ENCODE measurements at regions not wholly inside any gene's neighbourhood (a gene's known extent, or its start where the extent isn't known, plus 50 kb on each side); places are given as distances from the start of the nearest gene placed in this dataset.

DNA sequence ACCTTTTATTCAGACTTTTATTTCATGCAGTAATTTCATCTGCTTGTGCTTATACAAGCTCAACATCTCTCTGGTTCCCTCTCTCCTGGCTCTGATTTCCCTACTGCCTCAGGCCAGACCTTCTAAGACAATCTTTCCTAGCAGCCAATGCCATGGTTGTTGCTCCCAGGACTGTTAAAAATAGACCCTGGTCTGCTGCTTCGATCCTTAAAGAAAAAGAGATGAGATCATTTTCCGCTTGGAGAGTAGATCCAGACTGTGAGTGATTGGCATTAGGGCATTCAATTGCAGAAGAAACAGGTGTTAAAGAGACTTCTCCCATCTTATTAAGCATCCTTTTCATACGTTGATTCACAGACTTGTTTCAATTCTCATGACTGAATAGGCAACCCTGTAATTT lies 68.4 kb upstream of the ITGB1 start:
- Histone ChIP-seq H3K4me2 (ENCODE audit: low read length) (no peak overlapping the region), H4K20me1 (ENCODE audit: low read length) (no peaks in the 10 kb centered on the region), H3K27me3 (ENCODE audit: low read length) (no peaks in the 10 kb centered on the region), H3F3A (ENCODE audit: low read length, unreplicated experiment) (no peaks in the 10 kb centered on the region), H3K27ac (ENCODE audit: low read length) (no peak overlapping the region), H3K9me2 (replicated peaks; ENCODE audit: low read length) (no peaks in the 10 kb centered on the region), H2AFZ (ENCODE audit: low read length) (no peak overlapping the region), H3K79me2 (ENCODE audit: low read length) (no peaks in the 10 kb centered on the region), H3K9ac (ENCODE audit: low read length) (no peak overlapping the region), H3K36me3 (ENCODE audit: low read depth, low read length) (no peaks in the 10 kb centered on the region), H3K9me3 (ENCODE audit: low read length) (no peaks in the 10 kb centered on the region), H3K4me3 (ENCODE audit: low read length) (no peak overlapping the region), H3K4me1 (ENCODE audit: insufficient read depth, low read length) (peaks cover under 1% of the 10 kb centered on the region; the same call in 1 of the 2 replicates)
- ChIA-PET POLR2A (ENCODE audit: unreplicated experiment) (no interaction called here), CTCF (no interaction called here)
- intact Hi-C loops (cut with micrococcal nuclease), result no loop called here
- no peak for ATAC-seq
- DNase-seq, result no peak
- TF ChIP-seq, protein P1, sequence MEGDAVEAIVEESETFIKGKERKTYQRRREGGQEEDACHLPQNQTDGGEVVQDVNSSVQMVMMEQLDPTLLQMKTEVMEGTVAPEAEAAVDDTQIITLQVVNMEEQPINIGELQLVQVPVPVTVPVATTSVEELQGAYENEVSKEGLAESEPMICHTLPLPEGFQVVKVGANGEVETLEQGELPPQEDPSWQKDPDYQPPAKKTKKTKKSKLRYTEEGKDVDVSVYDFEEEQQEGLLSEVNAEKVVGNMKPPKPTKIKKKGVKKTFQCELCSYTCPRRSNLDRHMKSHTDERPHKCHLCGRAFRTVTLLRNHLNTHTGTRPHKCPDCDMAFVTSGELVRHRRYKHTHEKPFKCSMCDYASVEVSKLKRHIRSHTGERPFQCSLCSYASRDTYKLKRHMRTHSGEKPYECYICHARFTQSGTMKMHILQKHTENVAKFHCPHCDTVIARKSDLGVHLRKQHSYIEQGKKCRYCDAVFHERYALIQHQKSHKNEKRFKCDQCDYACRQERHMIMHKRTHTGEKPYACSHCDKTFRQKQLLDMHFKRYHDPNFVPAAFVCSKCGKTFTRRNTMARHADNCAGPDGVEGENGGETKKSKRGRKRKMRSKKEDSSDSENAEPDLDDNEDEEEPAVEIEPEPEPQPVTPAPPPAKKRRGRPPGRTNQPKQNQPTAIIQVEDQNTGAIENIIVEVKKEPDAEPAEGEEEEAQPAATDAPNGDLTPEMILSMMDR (conservative IDR thresholded peaks at IDR 0.05; ENCODE audit: low read depth, low read length), result no peak
- no peak for TF ChIP-seq EZH2phosphoT487 (IDR thresholded peaks at IDR 0.05; ENCODE audit: borderline replicate concordance, low read length)
- no TSS peak for BruUV-seq (replicated peaks)

DNA sequence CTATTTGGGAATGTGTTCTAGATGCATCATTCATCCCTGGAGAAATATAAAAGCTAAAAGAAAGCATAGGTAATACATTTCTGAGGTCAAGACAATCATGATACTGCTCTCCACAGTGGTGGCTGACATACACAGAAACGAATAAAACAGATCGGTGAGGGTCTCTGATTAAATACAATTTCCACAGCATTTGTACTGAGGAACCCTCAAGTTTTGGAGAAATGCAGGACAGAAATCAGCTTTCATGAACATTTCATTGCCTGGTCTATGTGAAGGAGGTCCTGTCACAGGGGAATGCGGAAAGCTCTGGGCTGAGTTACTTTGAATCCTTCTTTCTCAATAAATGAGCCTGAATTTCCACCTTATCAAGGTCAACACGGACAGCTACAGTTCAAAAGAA lies 67.9 kb upstream of the ITGB1 start:
- no peaks in the 10 kb centered on the region for H3K4me1 ChIP-seq (ENCODE audit: insufficient read depth, low read length)
- ChIA-PET POLR2A (ENCODE audit: unreplicated experiment) (no interaction called here), CTCF (no interaction called here)
- H3F3A ChIP-seq (ENCODE audit: low read length, unreplicated experiment), result no peaks in the 10 kb centered on the region
- intact Hi-C loops (cut with micrococcal nuclease), result no loop called here
- ATAC-seq, result no peak
- DNase-seq, result no peak
- H2AFZ ChIP-seq (ENCODE audit: low read length), result no peak overlapping the region
- no peaks in the 10 kb centered on the region for H3K36me3 ChIP-seq (ENCODE audit: low read depth, low read length)
- H3K27ac ChIP-seq (ENCODE audit: low read length), result no peak overlapping the region
- no peaks in the 10 kb centered on the region for H4K20me1 ChIP-seq (ENCODE audit: low read length)
- no TSS peak for BruUV-seq (replicated peaks)
- no peaks in the 10 kb centered on the region for H3K9me3 ChIP-seq (ENCODE audit: low read length)
- H3K9ac ChIP-seq (ENCODE audit: low read length), result no peak overlapping the region
- H3K4me3 ChIP-seq (ENCODE audit: low read length), result no peak overlapping the region
- TF ChIP-seq, protein P1 (conservative IDR thresholded peaks at IDR 0.05; ENCODE audit: low read depth, low read length), result no peak
- H3K79me2 ChIP-seq (ENCODE audit: low read length), result no peaks in the 10 kb centered on the region
- no peaks in the 10 kb centered on the region for H3K27me3 ChIP-seq (ENCODE audit: low read length)
- H3K4me2 ChIP-seq (ENCODE audit: low read length), result no peak overlapping the region
- no peaks in the 10 kb centered on the region for H3K9me2 ChIP-seq (replicated peaks; ENCODE audit: low read length)

- Histone ChIP-seq H4K20me1 (ENCODE audit: low read length) (no peaks in the 10 kb centered on the region), H3K27me3 (ENCODE audit: low read length) (no peaks in the 10 kb centered on the region), H3K36me3 (ENCODE audit: low read depth, low read length) (no peaks in the 10 kb centered on the region), H3K79me2 (ENCODE audit: low read length) (no peaks in the 10 kb centered on the region), H3K9me3 (ENCODE audit: low read length) (no peaks in the 10 kb centered on the region), H2AFZ (ENCODE audit: low read length) (no peak overlapping the region), H3F3A (ENCODE audit: low read length, unreplicated experiment) (no peaks in the 10 kb centered on the region), H3K4me3 (ENCODE audit: low read length) (no peak overlapping the region), H3K4me1 (ENCODE audit: insufficient read depth, low read length) (no peaks in the 10 kb centered on the region), H3K4me2 (ENCODE audit: low read length) (no peak overlapping the region), H3K9ac (ENCODE audit: low read length) (no peak overlapping the region), H3K27ac (ENCODE audit: low read length) (no peak overlapping the region), H3K9me2 (replicated peaks; ENCODE audit: low read length) (no peaks in the 10 kb centered on the region)
- DNase-seq, result no peak
- ChIA-PET CTCF (no interaction called here), POLR2A (ENCODE audit: unreplicated experiment) (no interaction called here)
- intact Hi-C loops (cut with micrococcal nuclease), result no loop called here
- no TSS peak for BruUV-seq (replicated peaks)
- TF ChIP-seq, protein P1 (conservative IDR thresholded peaks at IDR 0.05; ENCODE audit: low read depth, low read length), result no peak
- TF ChIP-seq EZH2 (IDR thresholded peaks at IDR 0.05; ENCODE audit: low read length, unreplicated experiment) (no peak), EZH2phosphoT487 (IDR thresholded peaks at IDR 0.05; ENCODE audit: borderline replicate concordance, low read length) (no peak)
- ATAC-seq, result no peak
These were observed 67.0 kb upstream of the ITGB1 start for GRCh38 chr10:33025039-33025438.
